Activated gamma-delta T cell (primary cell): ENCODE measurements at regions not wholly inside any gene's neighbourhood (a gene's known extent, or its start where the extent isn't known, plus 50 kb on each side); places are given as distances from the start of the nearest gene placed in this dataset.

Source experiments
- DNase-seq: peaks from one replicate; lab custom pipeline; 2025; lab: John Stamatoyannopoulos, UW

DNA sequence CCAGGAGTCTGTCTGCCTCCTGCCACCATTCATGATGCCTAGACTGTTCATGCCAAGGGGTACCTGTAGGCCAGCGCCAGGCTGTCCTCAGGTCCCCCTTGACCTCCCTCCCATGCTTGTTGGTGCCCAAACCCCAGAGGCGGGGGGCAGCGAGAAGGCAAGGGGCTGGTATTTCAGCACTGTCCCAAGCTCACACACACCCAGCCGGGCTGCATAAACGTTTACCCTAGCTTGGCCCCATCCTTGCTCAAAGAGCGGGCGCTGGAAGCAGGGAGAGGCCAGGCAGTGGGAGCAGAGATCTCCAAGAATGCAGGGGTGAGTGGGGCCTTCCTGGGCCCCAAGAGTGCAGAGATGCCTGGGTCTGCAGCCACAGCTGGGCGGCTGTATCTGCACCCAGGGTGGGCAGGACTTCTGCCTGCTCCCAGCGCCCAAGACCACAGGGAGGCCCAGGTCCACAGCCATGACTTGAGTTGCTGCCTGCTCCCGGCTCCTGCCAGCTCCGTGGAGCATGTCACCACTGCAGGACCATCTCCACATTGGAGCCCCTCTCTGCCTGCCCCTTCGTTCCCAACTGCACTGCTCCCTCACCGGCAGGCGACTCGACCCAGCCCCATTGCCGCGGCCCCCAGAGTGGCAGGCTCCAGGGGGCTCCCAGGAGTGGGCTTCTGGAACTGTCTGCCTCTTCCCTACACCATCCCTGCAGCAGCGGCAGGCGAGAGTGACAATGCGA lies 616.6 kb downstream of the METTL4 start:
- DNase-seq = no peak

- no peak for DNase-seq
Observed at GRCh38 chr18:1958798-1959197, 612.5 kb downstream of the METTL4 start.

DNA sequence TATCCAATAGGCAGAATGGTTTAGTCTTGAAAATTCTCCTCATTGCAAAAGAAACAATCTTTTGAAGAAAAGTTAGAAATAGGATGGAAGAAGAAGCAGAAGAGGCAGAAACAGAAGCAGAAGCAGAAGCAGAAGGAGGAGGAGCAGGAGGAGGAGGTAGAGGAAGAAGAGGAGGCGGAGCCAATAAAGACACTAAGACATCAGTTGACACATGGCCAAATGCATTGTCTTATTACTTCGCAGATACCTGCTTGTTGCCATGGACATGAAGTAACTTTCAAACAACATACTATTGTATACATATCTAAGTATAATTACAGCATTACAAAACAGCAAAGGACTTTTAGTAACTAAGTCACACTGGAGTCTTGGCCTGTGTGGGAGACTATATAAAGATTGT lies 606.3 kb downstream of the METTL4 start:
- no peak for DNase-seq

GRCh38 chr18:1965541-1965940 lies 605.8 kb downstream of the METTL4 start:
- no peak for DNase-seq

DNA sequence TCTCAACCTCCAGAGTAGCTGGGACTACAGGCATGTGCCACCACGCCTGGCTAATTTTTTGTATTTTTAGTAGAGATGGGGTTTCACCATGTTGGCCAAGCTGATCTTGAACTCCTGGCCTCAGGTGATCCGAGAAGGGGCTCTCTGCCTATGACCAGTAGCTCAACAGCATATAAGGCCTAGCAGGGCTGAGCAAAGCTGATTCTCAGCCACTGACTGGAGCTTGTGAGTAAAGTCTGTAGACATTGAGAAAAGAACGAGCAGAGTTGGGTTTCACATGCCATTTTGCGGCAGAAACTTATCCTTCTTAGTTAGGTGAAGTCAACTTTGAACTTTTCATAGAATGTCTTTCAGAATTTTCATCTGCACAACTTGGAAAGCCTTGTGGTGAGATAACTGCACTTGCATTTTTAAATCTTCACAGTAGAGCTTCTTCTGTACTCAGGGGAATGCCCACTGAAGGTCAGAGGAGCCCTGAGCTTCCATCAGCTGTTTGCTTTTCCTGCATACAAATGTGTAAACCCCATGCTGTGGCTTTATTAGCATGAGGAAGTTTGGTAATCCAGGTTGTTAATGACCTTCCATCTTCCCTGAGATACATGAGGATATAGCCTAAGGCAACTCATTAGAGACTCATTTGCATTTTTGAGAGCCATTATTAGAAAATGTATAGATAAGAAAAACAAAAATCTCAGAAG lies 602.4 kb downstream of the METTL4 start:
- DNase-seq = no peak

DNA sequence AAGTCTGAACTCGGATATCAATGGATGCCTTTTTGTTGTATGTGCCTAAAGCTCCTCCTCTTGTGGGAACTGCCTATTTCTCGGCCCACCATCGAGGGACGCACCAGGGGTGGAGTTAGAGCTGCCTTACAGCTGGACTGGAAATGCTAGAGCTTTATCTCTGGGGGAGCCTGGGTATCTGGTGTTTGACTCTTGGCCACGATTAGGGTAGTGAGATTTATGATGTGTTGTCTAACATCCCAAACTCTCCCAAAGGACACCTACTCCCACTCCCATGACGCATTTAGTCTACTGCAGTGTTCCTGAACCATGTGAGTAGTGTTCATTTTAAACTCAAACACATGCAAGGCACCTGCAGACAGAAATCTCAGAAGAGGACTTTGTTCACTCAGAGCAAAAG lies 594.8 kb downstream of the METTL4 start:
- no peak for DNase-seq

GRCh38 chr18:1982056-1982455 lies 589.2 kb downstream of the METTL4 start:
- DNase-seq = no peak

DNA sequence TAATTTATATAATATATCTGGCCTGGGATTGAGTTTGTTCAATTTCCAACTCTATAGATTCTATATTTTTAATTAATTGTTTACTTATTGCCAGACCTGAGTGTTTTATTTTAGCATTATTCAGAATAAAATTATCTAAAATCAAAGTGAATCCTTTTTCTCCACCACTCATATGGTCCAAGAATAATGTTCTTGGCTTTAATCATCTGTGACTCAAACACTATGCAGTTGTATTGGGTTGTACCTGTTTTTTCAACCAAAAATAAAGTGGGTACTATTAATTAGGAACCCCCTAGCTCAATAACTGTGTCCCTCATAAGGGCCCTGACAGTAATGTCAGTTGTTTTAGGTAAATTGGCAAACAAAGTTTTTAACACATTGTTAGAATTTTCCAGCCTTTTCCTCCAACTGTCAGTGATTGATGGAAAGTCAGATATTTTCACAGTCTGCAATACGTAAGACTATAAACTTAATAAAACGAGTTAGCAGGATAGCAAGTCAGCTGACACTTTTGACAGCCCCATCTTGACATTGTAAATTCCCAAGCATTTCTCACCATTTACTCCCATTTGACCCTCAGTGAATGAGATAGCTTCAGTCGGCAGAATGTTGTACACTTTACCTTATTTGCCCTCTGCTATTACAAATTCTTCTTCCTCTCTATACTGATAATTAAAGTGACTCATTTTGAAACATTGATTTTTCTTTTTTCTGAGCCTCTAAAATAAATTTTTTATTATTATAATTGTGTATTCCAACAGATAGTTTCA lies 587.4 kb downstream of the METTL4 start:
- DNase-seq = no peak

DNA sequence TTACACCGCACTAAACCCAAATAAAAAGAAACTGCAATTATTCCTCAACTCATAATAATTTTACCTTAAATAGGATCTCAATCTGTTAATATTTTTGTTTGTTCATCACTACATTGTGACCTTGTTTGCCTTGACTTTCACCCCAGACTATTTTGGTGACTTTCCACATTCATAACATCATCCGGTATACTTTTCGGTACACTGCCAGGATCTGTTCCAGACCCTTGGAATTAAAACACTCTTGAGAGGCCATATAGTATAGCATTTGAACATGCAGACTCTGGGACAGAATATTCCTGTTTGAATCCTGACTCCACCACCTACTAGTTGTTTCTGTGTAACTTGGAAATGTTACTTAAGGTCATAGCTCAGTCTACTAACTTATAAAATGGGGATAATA lies 577.4 kb downstream of the METTL4 start:
- no peak for DNase-seq

- DNase-seq = no peak
Observed at GRCh38 chr18:1994471-1994870, 576.8 kb downstream of the METTL4 start.

- no peak for DNase-seq
Observed at GRCh38 chr18:1995041-1995612, 576.2 kb downstream of the METTL4 start.

DNA sequence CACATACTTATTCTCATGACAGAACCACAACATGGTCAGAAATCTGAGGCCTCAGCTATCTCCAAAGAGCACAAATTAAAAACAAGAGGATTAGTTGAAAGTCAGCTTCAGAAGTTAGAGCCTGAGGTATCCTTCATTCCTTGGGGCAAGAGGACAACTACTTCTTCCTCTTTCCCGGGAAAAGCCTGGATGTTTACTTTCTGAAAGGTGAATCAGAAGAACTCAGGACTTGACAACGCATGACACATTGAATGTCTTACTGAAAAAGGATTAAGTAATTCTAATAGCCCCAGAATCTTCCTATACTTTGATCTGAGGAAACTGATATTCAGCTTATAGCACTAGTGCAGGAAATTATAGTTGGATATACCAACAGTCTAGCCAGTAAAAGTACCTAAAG lies 573.2 kb downstream of the METTL4 start:
- no peak for DNase-seq

DNA sequence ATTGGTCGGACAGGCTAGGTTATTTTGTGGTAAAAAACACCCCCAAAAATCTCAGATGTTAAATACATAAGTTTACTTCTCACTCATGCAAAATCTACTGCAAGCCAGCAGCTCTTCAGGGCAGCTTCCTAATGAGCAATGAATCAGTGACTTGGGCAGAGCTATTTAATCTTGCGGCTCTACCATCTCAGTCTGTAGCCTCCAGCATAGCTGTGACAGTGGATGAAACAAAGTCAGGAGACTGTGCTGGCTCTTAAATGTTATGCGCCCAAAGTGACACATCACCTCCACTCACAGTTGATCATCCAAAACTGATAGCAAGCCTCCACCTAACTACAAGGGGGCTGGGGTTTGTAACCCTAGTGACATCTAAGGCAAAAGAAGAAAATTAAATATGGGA lies 571.9 kb downstream of the METTL4 start:
- no peak for DNase-seq

DNA sequence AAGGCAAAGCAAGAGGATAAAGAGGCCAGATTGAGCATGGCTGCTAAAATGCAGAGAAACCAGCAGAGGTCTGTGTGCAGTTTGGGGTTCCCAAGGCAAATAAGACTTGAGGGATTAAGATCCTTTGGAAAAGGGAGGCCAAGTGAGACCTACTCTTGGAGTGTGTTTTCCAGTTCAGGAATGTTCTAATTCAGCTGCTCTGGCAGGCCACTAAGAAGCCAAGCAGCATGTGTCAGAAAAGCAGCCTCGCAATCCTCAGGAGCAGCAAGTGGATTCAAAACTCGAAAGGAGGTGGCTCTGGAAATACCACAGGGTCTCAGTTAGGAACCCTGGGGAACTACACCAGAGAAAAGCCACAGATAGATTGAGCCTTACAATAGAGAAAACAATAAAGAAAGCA lies 569.2 kb downstream of the METTL4 start:
- no peak for DNase-seq

DNA sequence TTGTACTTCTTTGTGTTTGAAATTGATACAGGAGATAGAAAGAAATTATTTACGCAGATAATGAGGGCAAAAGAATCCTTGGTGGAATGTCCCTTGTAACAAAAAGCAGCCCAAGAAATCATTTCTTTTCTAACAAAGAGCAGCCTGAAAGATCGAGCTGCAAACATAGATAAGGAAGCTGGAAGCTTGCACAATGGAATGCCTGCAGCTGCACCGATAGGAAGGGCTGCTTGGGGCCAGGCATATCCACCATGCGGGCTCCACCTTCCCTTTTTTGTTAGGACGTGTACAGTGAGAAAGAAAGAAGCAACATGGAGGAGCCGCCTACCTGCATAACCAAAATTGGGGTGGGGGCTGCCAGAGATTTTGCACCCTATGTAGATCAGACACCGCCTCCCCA lies 568.7 kb downstream of the METTL4 start:
- DNase-seq = no peak

GRCh38 chr18:2009942-2010697 lies 561.2 kb downstream of the METTL4 start:
- no peak for DNase-seq

GRCh38 chr18:2027016-2027415 lies 544.3 kb downstream of the METTL4 start:
- DNase-seq = no peak

- no peak for DNase-seq
Observed at GRCh38 chr18:2027756-2028155, 543.5 kb downstream of the METTL4 start.

- DNase-seq = no peak
Observed at GRCh38 chr18:2028986-2029385, 542.3 kb downstream of the METTL4 start.

DNA sequence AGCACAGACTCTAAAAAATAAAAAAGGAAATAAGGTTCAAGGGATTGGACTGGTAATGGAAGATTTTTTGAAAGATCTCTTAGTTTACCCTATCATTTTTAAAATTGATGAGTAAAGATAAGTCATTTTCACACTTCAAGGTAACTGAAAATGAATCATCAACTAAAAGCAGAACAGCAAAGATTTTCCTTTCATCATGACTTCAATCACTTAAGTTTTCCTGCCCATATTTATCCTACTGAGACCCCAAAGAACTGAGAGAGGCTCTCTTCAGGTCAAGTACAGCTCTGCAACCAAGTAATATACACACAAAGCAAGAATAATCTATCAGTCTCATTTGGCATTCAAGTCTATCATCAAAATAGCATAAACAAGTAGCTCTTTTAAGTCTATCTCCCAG lies 540.7 kb downstream of the METTL4 start:
- no peak for DNase-seq

GRCh38 chr18:2032036-2032435 lies 539.3 kb downstream of the METTL4 start:
- no peak for DNase-seq

DNA sequence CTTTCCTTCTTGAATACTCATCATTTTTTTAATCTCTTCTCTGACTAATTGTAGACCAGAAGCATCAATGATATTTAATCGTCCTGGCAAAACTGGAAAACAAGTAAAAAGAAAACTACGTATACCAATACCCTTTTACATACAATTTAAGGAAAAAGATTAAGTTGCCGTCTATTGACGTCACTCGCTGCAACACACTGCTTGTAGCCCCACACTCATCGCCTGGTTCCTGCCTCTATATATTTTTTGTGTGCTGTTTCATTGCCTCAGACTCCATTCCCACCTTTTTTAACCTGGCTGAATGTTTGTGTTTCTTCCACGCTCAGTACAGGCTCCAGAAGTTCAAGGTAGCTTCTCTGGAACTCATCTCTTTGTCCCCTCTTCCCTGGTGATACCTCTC lies 536.2 kb downstream of the METTL4 start:
- no peak for DNase-seq
